GM23338 (cell line): ENCODE measurements at regions not wholly inside any gene's neighbourhood (a gene's known extent, or its start where the extent isn't known, plus 50 kb on each side); places are given as distances from the start of the nearest gene placed in this dataset.

Source experiments
- ATAC-seq: fragments of 200-7000 bp; cut with Tn5 transposase; 3 replicates; pipeline ENCODE4 v1.9.1; 2020
- DNase-seq: peaks from one replicate; pipeline ENCODE4 v3.0.0-alpha.2; 2015; ENCODE audit warnings: low spot score
- H2AFZ ChIP-seq: fragments of 200-600 bp; sonication (generic); 2 replicates; pipeline ENCODE4 v1.8.0; 2016; ENCODE audit warnings: antibody characterized with exemption, mild to moderate bottlenecking, moderate library complexity
- H3F3A ChIP-seq: fragments of 200-600 bp; sonication (generic); replicated peaks from 2 replicates; pipeline ENCODE4 v1.8.0; 2017; ENCODE audit warnings: antibody characterized with exemption, mixed run types, low read depth
- H3K27ac ChIP-seq: fragments of 200-600 bp; sonication (generic); 2 replicates; pipeline ENCODE4 v1.6.1; 2016; ENCODE audit warnings: low read depth
- H3K27me3 ChIP-seq: fragments of 200-600 bp; sonication (generic); 2 replicates; pipeline ENCODE4 v1.8.0; 2016; ENCODE audit warnings: mild to moderate bottlenecking, mixed run types, moderate library complexity; ENCODE audit not compliant: insufficient read depth
- H3K36me3 ChIP-seq: fragments of 200-600 bp; sonication (generic); 2 replicates; pipeline ENCODE4 v1.8.0; 2016; ENCODE audit warnings: mild to moderate bottlenecking; ENCODE audit not compliant: insufficient read depth
- H3K4me1 ChIP-seq: fragments of 200-600 bp; sonication (generic); 2 replicates; pipeline ENCODE4 v1.8.0; 2016; ENCODE audit warnings: mild to moderate bottlenecking, moderate library complexity; ENCODE audit not compliant: insufficient read depth
- H3K4me2 ChIP-seq: fragments of 200-600 bp; sonication (generic); 2 replicates; pipeline ENCODE4 v1.7.1; 2017; ENCODE audit warnings: mixed run types
- H3K4me3 ChIP-seq: fragments of 200-600 bp; sonication (generic); 2 replicates; pipeline ENCODE4 v1.6.1; 2016; ENCODE audit warnings: mixed run types
- H3K79me2 ChIP-seq: fragments of 200-600 bp; sonication (generic); replicated peaks from 2 replicates; pipeline ENCODE4 v1.8.0; 2017; ENCODE audit warnings: mild to moderate bottlenecking; ENCODE audit not compliant: insufficient read depth
- H3K9me2 ChIP-seq: fragments of 200-600 bp; sonication (generic); 2 replicates; pipeline ENCODE4 v1.8.0; 2017; ENCODE audit not compliant: insufficient read depth
- H4K20me1 ChIP-seq: fragments of 200-600 bp; sonication (generic); replicated peaks from 2 replicates; pipeline ENCODE4 v1.8.0; 2017; ENCODE audit warnings: mild to moderate bottlenecking; ENCODE audit not compliant: insufficient read depth
- H3K27ac Mint-ChIP-seq: 2 replicates; pipeline ENCODE4 v1.8.0; 2020; ENCODE audit warnings: inconsistent platforms, mild to moderate bottlenecking, moderate library complexity, mixed read lengths
- H3K27me3 Mint-ChIP-seq: 3 replicates; pipeline ENCODE4 v1.8.0; 2022; ENCODE audit warnings: low read depth, mild to moderate bottlenecking, moderate library complexity, mixed read lengths, inconsistent platforms; ENCODE audit not compliant: insufficient read depth, poor library complexity
- H3K36me3 Mint-ChIP-seq: 3 replicates; pipeline ENCODE4 v1.8.0; 2021; ENCODE audit warnings: low read depth, mild to moderate bottlenecking, inconsistent platforms, moderate library complexity, mixed read lengths
- H3K4me1 Mint-ChIP-seq: 3 replicates; pipeline ENCODE4 v1.8.0; 2020; ENCODE audit warnings: mild to moderate bottlenecking, inconsistent platforms, mixed read lengths
- H3K4me3 Mint-ChIP-seq: 3 replicates; pipeline ENCODE4 v1.8.0; 2021; ENCODE audit warnings: moderate library complexity, mild to moderate bottlenecking, inconsistent platforms, mixed read lengths
- H3K9me3 Mint-ChIP-seq: 3 replicates; pipeline ENCODE4 v1.8.0; 2020; ENCODE audit warnings: moderate library complexity, mild to moderate bottlenecking, inconsistent platforms, mixed read lengths
- CREB1 ChIP-seq: fragments of 250-450 bp; sonication (Bioruptor Pico); IDR thresholded peaks from 2 replicates; pipeline ENCODE4 v1.5.0; 2020; ENCODE audit warnings: low read depth, mild to moderate bottlenecking, moderate library complexity
- ETS1 ChIP-seq: IDR thresholded peaks from 2 replicates; pipeline ENCODE4 v1.6.1; 2016; ENCODE audit warnings: antibody characterized with exemption
- EZH2 ChIP-seq: fragments of 200-600 bp; sonication (generic); IDR thresholded peaks from one replicate; pipeline ENCODE4 v1.8.0; 2017; ENCODE audit warnings: antibody characterized with exemption, mild to moderate bottlenecking, low read depth; ENCODE audit not compliant: unreplicated experiment
- EZH2phosphoT487 ChIP-seq: fragments of 200-600 bp; sonication (generic); IDR thresholded peaks from one replicate; pipeline ENCODE4 v1.8.1; 2018; ENCODE audit warnings: antibody characterized with exemption; ENCODE audit not compliant: unreplicated experiment
- JUNB ChIP-seq: IDR thresholded peaks from one replicate; pipeline ENCODE4 v1.6.1; 2016; ENCODE audit warnings: antibody characterized with exemption; ENCODE audit not compliant: unreplicated experiment
- NANOG ChIP-seq: IDR thresholded peaks from 2 replicates; pipeline ENCODE4 v1.6.1; 2016; ENCODE audit warnings: antibody characterized with exemption, borderline replicate concordance
- POLR2AphosphoS5 ChIP-seq: IDR thresholded peaks from 2 replicates; pipeline ENCODE4 v1.6.1; 2016; ENCODE audit warnings: antibody characterized with exemption, low read depth
- STAT1 ChIP-seq: IDR thresholded peaks from one replicate; pipeline ENCODE4 v1.6.1; 2016; ENCODE audit warnings: antibody characterized with exemption; ENCODE audit not compliant: unreplicated experiment
- ZNF114 ChIP-seq: fragments of 250-450 bp; sonication (Bioruptor Pico); IDR thresholded peaks from 2 replicates; pipeline ENCODE4 v1.5.0; 2020; ENCODE audit warnings: mild to moderate bottlenecking, moderate library complexity
- ZNF331 ChIP-seq: fragments of 250-450 bp; sonication (Bioruptor Pico); IDR thresholded peaks from 2 replicates; pipeline ENCODE4 v1.5.0; 2020; ENCODE audit warnings: low read depth, mild to moderate bottlenecking, moderate library complexity
- TF ChIP-seq, protein P1 (sequence below): IDR thresholded peaks from one replicate; pipeline ENCODE4 v1.6.1; 2018; ENCODE audit warnings: antibody characterized with exemption; ENCODE audit not compliant: unreplicated experiment
- TF ChIP-seq, protein P2 (sequence below), 2 experiments: fragments of 200-600 bp in 1 of 2; sonication (generic) in 1 of 2; conservative IDR thresholded peaks; 2 replicates each; pipeline versions ENCODE4 v1.5.1 to v1.6.1; 2016 to 2017; ENCODE audit warnings: antibody characterized with exemption in 2 of 2, low read depth in 2 of 2, mild to moderate bottlenecking in 2 of 2, moderate library complexity in 1 of 2

GRCh38 chr15:62715946-62716345 lies 326.6 kb upstream of the TPM1 start (continued):
- TF ChIP-seq, protein P1, sequence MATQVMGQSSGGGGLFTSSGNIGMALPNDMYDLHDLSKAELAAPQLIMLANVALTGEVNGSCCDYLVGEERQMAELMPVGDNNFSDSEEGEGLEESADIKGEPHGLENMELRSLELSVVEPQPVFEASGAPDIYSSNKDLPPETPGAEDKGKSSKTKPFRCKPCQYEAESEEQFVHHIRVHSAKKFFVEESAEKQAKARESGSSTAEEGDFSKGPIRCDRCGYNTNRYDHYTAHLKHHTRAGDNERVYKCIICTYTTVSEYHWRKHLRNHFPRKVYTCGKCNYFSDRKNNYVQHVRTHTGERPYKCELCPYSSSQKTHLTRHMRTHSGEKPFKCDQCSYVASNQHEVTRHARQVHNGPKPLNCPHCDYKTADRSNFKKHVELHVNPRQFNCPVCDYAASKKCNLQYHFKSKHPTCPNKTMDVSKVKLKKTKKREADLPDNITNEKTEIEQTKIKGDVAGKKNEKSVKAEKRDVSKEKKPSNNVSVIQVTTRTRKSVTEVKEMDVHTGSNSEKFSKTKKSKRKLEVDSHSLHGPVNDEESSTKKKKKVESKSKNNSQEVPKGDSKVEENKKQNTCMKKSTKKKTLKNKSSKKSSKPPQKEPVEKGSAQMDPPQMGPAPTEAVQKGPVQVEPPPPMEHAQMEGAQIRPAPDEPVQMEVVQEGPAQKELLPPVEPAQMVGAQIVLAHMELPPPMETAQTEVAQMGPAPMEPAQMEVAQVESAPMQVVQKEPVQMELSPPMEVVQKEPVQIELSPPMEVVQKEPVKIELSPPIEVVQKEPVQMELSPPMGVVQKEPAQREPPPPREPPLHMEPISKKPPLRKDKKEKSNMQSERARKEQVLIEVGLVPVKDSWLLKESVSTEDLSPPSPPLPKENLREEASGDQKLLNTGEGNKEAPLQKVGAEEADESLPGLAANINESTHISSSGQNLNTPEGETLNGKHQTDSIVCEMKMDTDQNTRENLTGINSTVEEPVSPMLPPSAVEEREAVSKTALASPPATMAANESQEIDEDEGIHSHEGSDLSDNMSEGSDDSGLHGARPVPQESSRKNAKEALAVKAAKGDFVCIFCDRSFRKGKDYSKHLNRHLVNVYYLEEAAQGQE: no peak
- no peak for TF ChIP-seq ZNF114 (CRISPR knock-in tag)
- TF ChIP-seq STAT1: no peak
- no peak for TF ChIP-seq CREB1 (CRISPR knock-in tag)
- no peak for TF ChIP-seq EZH2phosphoT487
- no peak for TF ChIP-seq JUNB
- no peak for TF ChIP-seq NANOG
- TF ChIP-seq ZNF331 (CRISPR knock-in tag): no peak
- no peak for TF ChIP-seq ETS1
- TF ChIP-seq EZH2: no peak
- TF ChIP-seq, protein P2, sequence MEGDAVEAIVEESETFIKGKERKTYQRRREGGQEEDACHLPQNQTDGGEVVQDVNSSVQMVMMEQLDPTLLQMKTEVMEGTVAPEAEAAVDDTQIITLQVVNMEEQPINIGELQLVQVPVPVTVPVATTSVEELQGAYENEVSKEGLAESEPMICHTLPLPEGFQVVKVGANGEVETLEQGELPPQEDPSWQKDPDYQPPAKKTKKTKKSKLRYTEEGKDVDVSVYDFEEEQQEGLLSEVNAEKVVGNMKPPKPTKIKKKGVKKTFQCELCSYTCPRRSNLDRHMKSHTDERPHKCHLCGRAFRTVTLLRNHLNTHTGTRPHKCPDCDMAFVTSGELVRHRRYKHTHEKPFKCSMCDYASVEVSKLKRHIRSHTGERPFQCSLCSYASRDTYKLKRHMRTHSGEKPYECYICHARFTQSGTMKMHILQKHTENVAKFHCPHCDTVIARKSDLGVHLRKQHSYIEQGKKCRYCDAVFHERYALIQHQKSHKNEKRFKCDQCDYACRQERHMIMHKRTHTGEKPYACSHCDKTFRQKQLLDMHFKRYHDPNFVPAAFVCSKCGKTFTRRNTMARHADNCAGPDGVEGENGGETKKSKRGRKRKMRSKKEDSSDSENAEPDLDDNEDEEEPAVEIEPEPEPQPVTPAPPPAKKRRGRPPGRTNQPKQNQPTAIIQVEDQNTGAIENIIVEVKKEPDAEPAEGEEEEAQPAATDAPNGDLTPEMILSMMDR (conservative IDR thresholded peaks at IDR 0.05; ENCODE audit: low read depth in 2 of 2): no peak

- no peaks in the 10 kb centered on the region for H3K36me3 ChIP-seq
- no peak overlapping the region for H3K4me2 ChIP-seq
- DNase-seq (no peak), ATAC-seq (no peak)
- no peaks in the 10 kb centered on the region for H3F3A ChIP-seq
- no peaks in the 10 kb centered on the region for H3K79me2 ChIP-seq
- H4K20me1 ChIP-seq: no peaks in the 10 kb centered on the region
- no peaks in the 10 kb centered on the region for H3K27me3 Mint-ChIP-seq
- H3K27me3 ChIP-seq: no peaks in the 10 kb centered on the region
- H3K4me1 ChIP-seq: no peaks in the 10 kb centered on the region
- no peak overlapping the region for H2AFZ ChIP-seq
- no peak overlapping the region for H3K27ac ChIP-seq
- peaks cover 4% of the 10 kb centered on the region; the same call in 2 of the 3 replicates for H3K36me3 Mint-ChIP-seq
- no peaks in the 10 kb centered on the region for H3K9me3 Mint-ChIP-seq
- H3K4me3 Mint-ChIP-seq: no peak overlapping the region
- no peaks in the 10 kb centered on the region for H3K9me2 ChIP-seq
- no peak overlapping the region for H3K4me3 ChIP-seq
- H3K4me1 Mint-ChIP-seq: no peaks in the 10 kb centered on the region
- H3K27ac Mint-ChIP-seq: 0 out of 2 replicates have a peak overlapping the region, but pooled peaks have one; percentile 65
- TF ChIP-seq, protein P2 (conservative IDR thresholded peaks at IDR 0.05; ENCODE audit: low read depth in 2 of 2): no peak
- no peak for TF ChIP-seq POLR2AphosphoS5
- TF ChIP-seq ZNF114 (CRISPR knock-in tag): no peak
Measured at GRCh38 chr15:62717496-62717895, 325.1 kb upstream of the TPM1 start.
